ENCODE measurements at regions not wholly inside any gene's neighbourhood (a gene's known extent, or its start where the extent isn't known, plus 50 kb on each side); places are given as distances from the start of the nearest gene placed in this dataset.

- ATAC-seq (ENCODE audit: low read depth), result no peak
- Mint-ChIP-seq H3K9me3 (ENCODE audit: insufficient read depth) (no peaks in the 10 kb centered on the region), H3K4me1 (no peaks in the 10 kb centered on the region), H3K27me3 (peaks cover 8% of the 10 kb centered on the region), H3K27ac (no peak overlapping the region), H3K4me3 (no peak overlapping the region)
- Histone ChIP-seq H2AFZ (ENCODE audit: insufficient read depth, low read depth, low read length, poor library complexity, severe bottlenecking) (no peak overlapping the region), H3K4me2 (replicated peaks; ENCODE audit: low read depth, low read length, poor library complexity, severe bottlenecking) (no peak overlapping the region), H4K20me1 (ENCODE audit: control insufficient read depth, insufficient read depth, low read length, poor library complexity, severe bottlenecking) (no peaks in the 10 kb centered on the region), H3K36me3 (replicated peaks in 1 of 2; ENCODE audit: control extremely low read depth in 1 of 2, control insufficient read depth in 1 of 2, extremely low read depth in 1 of 2, insufficient read depth in 2 of 2, low read length in 1 of 2) (no peaks in the 10 kb centered on the region), H3K4me1 (ENCODE audit: control insufficient read depth in 2 of 2, insufficient read depth in 2 of 2, low read length in 2 of 2) (no peaks in the 10 kb centered on the region), H3K9me3 (ENCODE audit: control extremely low read depth in 1 of 3, control insufficient read depth in 2 of 3, insufficient read depth in 1 of 3, low read length in 2 of 3) (peaks cover 0 to 2% (median 0%) of the 10 kb centered on the region in 3 donors), H3K9ac (ENCODE audit: low read length) (no peak overlapping the region), H3K4me3 (ENCODE audit: control extremely low read depth in 1 of 5, extremely low read depth in 1 of 5, insufficient read depth in 1 of 5, low read depth in 2 of 5, low read length in 4 of 5) (no peak overlapping the region), H3K27me3 (replicated peaks in 1 of 4; ENCODE audit: control extremely low read depth in 1 of 4, control insufficient read depth in 3 of 4, insufficient read depth in 4 of 4, low read length in 3 of 4) (no peaks in the 10 kb centered on the region), H3K27ac (ENCODE audit: low read length in 2 of 2) (no peak overlapping the region), H3K79me2 (ENCODE audit: control insufficient read depth, insufficient read depth, low read length) (no peaks in the 10 kb centered on the region)
- TF ChIP-seq, protein P1, sequence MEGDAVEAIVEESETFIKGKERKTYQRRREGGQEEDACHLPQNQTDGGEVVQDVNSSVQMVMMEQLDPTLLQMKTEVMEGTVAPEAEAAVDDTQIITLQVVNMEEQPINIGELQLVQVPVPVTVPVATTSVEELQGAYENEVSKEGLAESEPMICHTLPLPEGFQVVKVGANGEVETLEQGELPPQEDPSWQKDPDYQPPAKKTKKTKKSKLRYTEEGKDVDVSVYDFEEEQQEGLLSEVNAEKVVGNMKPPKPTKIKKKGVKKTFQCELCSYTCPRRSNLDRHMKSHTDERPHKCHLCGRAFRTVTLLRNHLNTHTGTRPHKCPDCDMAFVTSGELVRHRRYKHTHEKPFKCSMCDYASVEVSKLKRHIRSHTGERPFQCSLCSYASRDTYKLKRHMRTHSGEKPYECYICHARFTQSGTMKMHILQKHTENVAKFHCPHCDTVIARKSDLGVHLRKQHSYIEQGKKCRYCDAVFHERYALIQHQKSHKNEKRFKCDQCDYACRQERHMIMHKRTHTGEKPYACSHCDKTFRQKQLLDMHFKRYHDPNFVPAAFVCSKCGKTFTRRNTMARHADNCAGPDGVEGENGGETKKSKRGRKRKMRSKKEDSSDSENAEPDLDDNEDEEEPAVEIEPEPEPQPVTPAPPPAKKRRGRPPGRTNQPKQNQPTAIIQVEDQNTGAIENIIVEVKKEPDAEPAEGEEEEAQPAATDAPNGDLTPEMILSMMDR (IDR thresholded peaks at IDR 0.05), result no peak
- no peak for TF ChIP-seq EZH2 (IDR thresholded peaks at IDR 0.05; ENCODE audit: borderline replicate concordance, insufficient read depth, low read depth, low read length, poor library complexity, severe bottlenecking)
- ChIA-PET POLR2A (no interaction called here), CTCF (no interaction called here)
- intact Hi-C loops (cut with micrococcal nuclease), result no loop called here
- no peak for DNase-seq
- WGBS (ENCODE audit: insufficient coverage), result no CpG with 5 or more reads among the region's 2 CpGs
Observed at GRCh38 chr3:182400838-182401237, 392.5 kb upstream of the ATP11B start.

- ChIA-PET CTCF (no interaction called here), POLR2A (no interaction called here)
- Histone ChIP-seq H3K4me1 (ENCODE audit: control insufficient read depth in 2 of 2, insufficient read depth in 2 of 2, low read length in 2 of 2) (no peaks in the 10 kb centered on the region), H2AFZ (ENCODE audit: insufficient read depth, low read depth, low read length, poor library complexity, severe bottlenecking) (no peak overlapping the region), H3K9ac (ENCODE audit: low read length) (no peak overlapping the region), H3K27ac (ENCODE audit: low read length in 2 of 2) (no peak overlapping the region), H4K20me1 (ENCODE audit: control insufficient read depth, insufficient read depth, low read length, poor library complexity, severe bottlenecking) (no peaks in the 10 kb centered on the region), H3K4me2 (replicated peaks; ENCODE audit: low read depth, low read length, poor library complexity, severe bottlenecking) (no peak overlapping the region), H3K79me2 (ENCODE audit: control insufficient read depth, insufficient read depth, low read length) (no peaks in the 10 kb centered on the region), H3K9me3 (ENCODE audit: control extremely low read depth in 1 of 3, control insufficient read depth in 2 of 3, insufficient read depth in 1 of 3, low read length in 2 of 3) (no peaks in the 10 kb centered on the region), H3K4me3 (ENCODE audit: control extremely low read depth in 1 of 5, extremely low read depth in 1 of 5, insufficient read depth in 1 of 5, low read depth in 2 of 5, low read length in 4 of 5) (no peak overlapping the region), H3K27me3 (replicated peaks in 1 of 4; ENCODE audit: control extremely low read depth in 1 of 4, control insufficient read depth in 3 of 4, insufficient read depth in 4 of 4, low read length in 3 of 4) (no peaks in the 10 kb centered on the region), H3K36me3 (replicated peaks in 1 of 2; ENCODE audit: control extremely low read depth in 1 of 2, control insufficient read depth in 1 of 2, extremely low read depth in 1 of 2, insufficient read depth in 2 of 2, low read length in 1 of 2) (no peaks in the 10 kb centered on the region)
- Mint-ChIP-seq H3K9me3 (ENCODE audit: insufficient read depth) (no peaks in the 10 kb centered on the region), H3K27ac (no peak overlapping the region), H3K4me1 (no peaks in the 10 kb centered on the region), H3K27me3 (peaks cover 13% of the 10 kb centered on the region), H3K4me3 (no peak overlapping the region)
- DNase-seq (no peak), ATAC-seq (ENCODE audit: low read depth) (no peak)
- TF ChIP-seq EZH2 (IDR thresholded peaks at IDR 0.05; ENCODE audit: borderline replicate concordance, insufficient read depth, low read depth, low read length, poor library complexity, severe bottlenecking), result no peak
- TF ChIP-seq, protein P1 (IDR thresholded peaks at IDR 0.05), result no peak
- intact Hi-C loops (cut with micrococcal nuclease), result no loop called here
- no CpG with 5 or more reads among the region's 2 CpGs for WGBS (ENCODE audit: insufficient coverage)
Observed at GRCh38 chr3:182404031-182404430, 389.3 kb upstream of the ATP11B start.
